ENCODE measurements at regions not wholly inside any gene's neighbourhood (a gene's known extent, or its start where the extent isn't known, plus 50 kb on each side); places are given as distances from the start of the nearest gene placed in this dataset.

DNA sequence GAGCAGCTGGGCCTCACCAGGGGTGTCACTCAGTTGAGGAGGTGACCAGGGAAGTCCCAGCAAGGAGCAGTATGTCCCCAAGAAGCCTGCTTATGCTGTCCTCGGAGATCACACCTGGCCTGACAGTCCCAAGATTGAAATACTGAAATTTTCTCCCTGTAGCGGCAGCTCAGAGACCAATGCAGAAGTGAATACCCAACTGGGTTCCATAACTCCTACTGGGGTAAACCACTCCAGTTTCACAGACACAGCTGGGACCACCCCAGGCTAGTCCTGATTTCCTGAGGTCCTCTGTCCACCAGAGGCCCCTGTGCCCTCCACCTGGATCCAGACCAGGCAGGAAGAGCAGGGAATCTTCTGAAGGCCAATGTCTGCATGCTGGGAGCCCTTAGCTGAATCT is 298.1 kb downstream of the ZEB1 start:
- H3K4me3 ChIP-seq (ENCODE audit: low read depth, low read length, poor library complexity, severe bottlenecking), result no peak overlapping the region
- no peaks in the 10 kb centered on the region for H3F3A ChIP-seq (ENCODE audit: insufficient read depth, low read length)
- H2AFZ ChIP-seq (ENCODE audit: low read length), result no peak overlapping the region
- no peak overlapping the region for H3K9ac ChIP-seq (ENCODE audit: low read length)
- H4K20me1 ChIP-seq (ENCODE audit: insufficient read depth, low read length), result no peaks in the 10 kb centered on the region
- no peak overlapping the region for H3K4me2 ChIP-seq (ENCODE audit: low read length)
- H3K36me3 ChIP-seq (ENCODE audit: insufficient read depth, low read length), result no peaks in the 10 kb centered on the region
- H3K9me2 ChIP-seq (ENCODE audit: low read depth, low read length), result no peaks in the 10 kb centered on the region
- no peaks in the 10 kb centered on the region for H3K4me1 ChIP-seq (ENCODE audit: insufficient read depth, low read length, severe bottlenecking)
- no peak overlapping the region for H3K27ac ChIP-seq (ENCODE audit: low read depth, low read length, poor library complexity, severe bottlenecking)
- peaks cover 3% of the 10 kb centered on the region for H3K27me3 ChIP-seq (ENCODE audit: insufficient read depth, low read length)
- TF ChIP-seq, protein P1, sequence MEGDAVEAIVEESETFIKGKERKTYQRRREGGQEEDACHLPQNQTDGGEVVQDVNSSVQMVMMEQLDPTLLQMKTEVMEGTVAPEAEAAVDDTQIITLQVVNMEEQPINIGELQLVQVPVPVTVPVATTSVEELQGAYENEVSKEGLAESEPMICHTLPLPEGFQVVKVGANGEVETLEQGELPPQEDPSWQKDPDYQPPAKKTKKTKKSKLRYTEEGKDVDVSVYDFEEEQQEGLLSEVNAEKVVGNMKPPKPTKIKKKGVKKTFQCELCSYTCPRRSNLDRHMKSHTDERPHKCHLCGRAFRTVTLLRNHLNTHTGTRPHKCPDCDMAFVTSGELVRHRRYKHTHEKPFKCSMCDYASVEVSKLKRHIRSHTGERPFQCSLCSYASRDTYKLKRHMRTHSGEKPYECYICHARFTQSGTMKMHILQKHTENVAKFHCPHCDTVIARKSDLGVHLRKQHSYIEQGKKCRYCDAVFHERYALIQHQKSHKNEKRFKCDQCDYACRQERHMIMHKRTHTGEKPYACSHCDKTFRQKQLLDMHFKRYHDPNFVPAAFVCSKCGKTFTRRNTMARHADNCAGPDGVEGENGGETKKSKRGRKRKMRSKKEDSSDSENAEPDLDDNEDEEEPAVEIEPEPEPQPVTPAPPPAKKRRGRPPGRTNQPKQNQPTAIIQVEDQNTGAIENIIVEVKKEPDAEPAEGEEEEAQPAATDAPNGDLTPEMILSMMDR (IDR thresholded peaks at IDR 0.05; ENCODE audit: low read length), result no peak
- no peak for TF ChIP-seq EZH2 (IDR thresholded peaks at IDR 0.05; ENCODE audit: borderline replicate concordance, low read length)
- no peaks in the 10 kb centered on the region for H3K9me3 ChIP-seq (ENCODE audit: low read length)
- no peaks in the 10 kb centered on the region for H3K79me2 ChIP-seq (ENCODE audit: insufficient read depth, low read length)

DNA sequence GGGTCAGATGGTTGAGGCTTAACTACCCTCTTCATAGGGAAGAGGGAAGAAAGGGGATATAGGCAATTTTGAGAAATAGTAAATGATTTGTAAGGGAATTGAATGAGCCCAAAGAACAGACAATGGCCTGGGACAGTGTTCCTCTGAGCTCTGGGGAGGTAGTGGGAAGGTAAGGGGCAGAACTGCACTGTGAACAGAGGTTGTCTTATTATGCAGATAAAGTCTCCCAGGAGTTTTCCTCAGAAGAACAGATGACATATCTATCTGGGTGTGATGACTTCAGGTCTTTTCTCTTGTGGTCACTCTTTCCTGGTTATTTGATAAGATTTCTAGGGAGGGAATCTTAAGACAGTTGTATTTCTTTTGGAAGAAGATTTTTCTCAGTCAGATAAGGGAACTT is 296.1 kb downstream of the ZEB1 start:
- no peaks in the 10 kb centered on the region for H3K36me3 ChIP-seq (ENCODE audit: insufficient read depth, low read length)
- H3K4me3 ChIP-seq (ENCODE audit: low read depth, low read length, poor library complexity, severe bottlenecking), result no peak overlapping the region
- H4K20me1 ChIP-seq (ENCODE audit: insufficient read depth, low read length), result no peaks in the 10 kb centered on the region
- no peak overlapping the region for H3K9ac ChIP-seq (ENCODE audit: low read length)
- H3F3A ChIP-seq (ENCODE audit: insufficient read depth, low read length), result no peaks in the 10 kb centered on the region
- no peaks in the 10 kb centered on the region for H3K9me3 ChIP-seq (ENCODE audit: low read length)
- no peaks in the 10 kb centered on the region for H3K4me1 ChIP-seq (ENCODE audit: insufficient read depth, low read length, severe bottlenecking)
- H3K27me3 ChIP-seq (ENCODE audit: insufficient read depth, low read length), result peaks cover 3% of the 10 kb centered on the region
- H3K27ac ChIP-seq (ENCODE audit: low read depth, low read length, poor library complexity, severe bottlenecking), result no peak overlapping the region
- H3K79me2 ChIP-seq (ENCODE audit: insufficient read depth, low read length), result no peaks in the 10 kb centered on the region
- TF ChIP-seq EZH2 (IDR thresholded peaks at IDR 0.05; ENCODE audit: borderline replicate concordance, low read length), result no peak
- TF ChIP-seq, protein P1 (IDR thresholded peaks at IDR 0.05; ENCODE audit: low read length), result no peak
- no peak overlapping the region for H2AFZ ChIP-seq (ENCODE audit: low read length)
- H3K4me2 ChIP-seq (ENCODE audit: low read length), result no peak overlapping the region
- no peaks in the 10 kb centered on the region for H3K9me2 ChIP-seq (ENCODE audit: low read depth, low read length)

DNA sequence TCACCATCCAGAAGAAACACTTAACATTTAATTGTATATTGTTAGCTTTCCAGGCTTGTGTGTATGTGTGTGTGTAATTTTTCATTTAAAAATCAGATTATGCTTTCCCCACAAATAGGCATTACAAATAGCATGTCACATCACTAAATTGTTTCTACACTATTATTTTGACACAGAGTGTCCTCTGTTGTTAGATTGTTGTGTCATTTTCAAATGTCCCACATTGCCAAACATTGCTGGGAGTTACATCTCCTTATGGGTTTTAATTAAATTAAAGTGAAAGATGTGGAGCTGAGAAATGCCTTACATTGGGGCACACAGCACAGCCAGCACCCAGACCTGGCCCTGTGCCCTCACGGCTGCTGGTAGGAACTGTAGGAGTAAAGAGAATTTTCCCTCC is 295.6 kb downstream of the ZEB1 start:
- no peaks in the 10 kb centered on the region for H3K9me3 ChIP-seq (ENCODE audit: low read length)
- H2AFZ ChIP-seq (ENCODE audit: low read length), result no peak overlapping the region
- H3K27ac ChIP-seq (ENCODE audit: low read depth, low read length, poor library complexity, severe bottlenecking), result no peak overlapping the region
- no peak overlapping the region for H3K4me2 ChIP-seq (ENCODE audit: low read length)
- no peaks in the 10 kb centered on the region for H4K20me1 ChIP-seq (ENCODE audit: insufficient read depth, low read length)
- peaks cover 3% of the 10 kb centered on the region for H3K27me3 ChIP-seq (ENCODE audit: insufficient read depth, low read length)
- no peaks in the 10 kb centered on the region for H3K36me3 ChIP-seq (ENCODE audit: insufficient read depth, low read length)
- no peaks in the 10 kb centered on the region for H3K9me2 ChIP-seq (ENCODE audit: low read depth, low read length)
- no peaks in the 10 kb centered on the region for H3K4me1 ChIP-seq (ENCODE audit: insufficient read depth, low read length, severe bottlenecking)
- TF ChIP-seq EZH2 (IDR thresholded peaks at IDR 0.05; ENCODE audit: borderline replicate concordance, low read length), result no peak
- TF ChIP-seq, protein P1 (IDR thresholded peaks at IDR 0.05; ENCODE audit: low read length), result no peak
- H3K4me3 ChIP-seq (ENCODE audit: low read depth, low read length, poor library complexity, severe bottlenecking), result no peak overlapping the region
- no peaks in the 10 kb centered on the region for H3F3A ChIP-seq (ENCODE audit: insufficient read depth, low read length)
- H3K79me2 ChIP-seq (ENCODE audit: insufficient read depth, low read length), result no peaks in the 10 kb centered on the region
- H3K9ac ChIP-seq (ENCODE audit: low read length), result no peak overlapping the region

Measured in OCI-LY1 (cell line).